GM13976 (cell line): ENCODE measurements at regions not wholly inside any gene's neighbourhood (a gene's known extent, or its start where the extent isn't known, plus 50 kb on each side); places are given as distances from the start of the nearest gene placed in this dataset.

ENCODE experiments used
- DNase-seq: peaks from one replicate; pipeline ENCODE4 v3.0.0; 2012; ENCODE audit warnings: low spot score
- in situ Hi-C: fragments of 300-500 bp; cut with MboI; formaldehyde crosslinking; loops from one replicate; pipeline ENCODE4 v1.12.0; 2022; ENCODE audit warnings: low sequenced_read_pairs, mixed read lengths, inconsistent platforms; ENCODE audit not compliant: unreplicated experiment
- TF ChIP-seq, protein P1 (sequence below): IDR thresholded peaks from 2 replicates; pipeline ENCODE4 v1.5.1; 2012; ENCODE audit warnings: borderline replicate concordance, mild to moderate bottlenecking; ENCODE audit not compliant: insufficient read depth; ENCODE audit errors: extremely low read depth, missing control alignments, control extremely low read depth

DNA sequence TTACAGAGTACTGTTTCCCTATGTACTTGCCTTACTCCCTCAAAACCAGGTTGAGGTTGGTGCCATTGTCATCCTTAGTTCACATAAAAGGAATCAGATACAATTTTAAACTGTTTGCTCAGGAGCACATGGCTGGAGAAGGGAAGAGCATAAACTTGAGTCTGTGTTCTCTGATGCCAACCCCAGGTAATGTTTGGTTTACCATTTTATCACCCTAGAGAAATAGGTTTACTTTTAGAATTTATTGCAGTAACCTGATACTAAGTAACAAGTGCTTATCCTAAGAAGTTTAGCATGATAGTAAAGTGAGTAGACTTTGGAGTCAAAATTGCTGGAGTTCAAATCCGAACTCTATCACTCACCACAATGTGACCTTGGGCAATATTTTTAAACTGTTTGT is 86.3 kb downstream of the RFPL4B start:
- TF ChIP-seq, protein P1, sequence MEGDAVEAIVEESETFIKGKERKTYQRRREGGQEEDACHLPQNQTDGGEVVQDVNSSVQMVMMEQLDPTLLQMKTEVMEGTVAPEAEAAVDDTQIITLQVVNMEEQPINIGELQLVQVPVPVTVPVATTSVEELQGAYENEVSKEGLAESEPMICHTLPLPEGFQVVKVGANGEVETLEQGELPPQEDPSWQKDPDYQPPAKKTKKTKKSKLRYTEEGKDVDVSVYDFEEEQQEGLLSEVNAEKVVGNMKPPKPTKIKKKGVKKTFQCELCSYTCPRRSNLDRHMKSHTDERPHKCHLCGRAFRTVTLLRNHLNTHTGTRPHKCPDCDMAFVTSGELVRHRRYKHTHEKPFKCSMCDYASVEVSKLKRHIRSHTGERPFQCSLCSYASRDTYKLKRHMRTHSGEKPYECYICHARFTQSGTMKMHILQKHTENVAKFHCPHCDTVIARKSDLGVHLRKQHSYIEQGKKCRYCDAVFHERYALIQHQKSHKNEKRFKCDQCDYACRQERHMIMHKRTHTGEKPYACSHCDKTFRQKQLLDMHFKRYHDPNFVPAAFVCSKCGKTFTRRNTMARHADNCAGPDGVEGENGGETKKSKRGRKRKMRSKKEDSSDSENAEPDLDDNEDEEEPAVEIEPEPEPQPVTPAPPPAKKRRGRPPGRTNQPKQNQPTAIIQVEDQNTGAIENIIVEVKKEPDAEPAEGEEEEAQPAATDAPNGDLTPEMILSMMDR: no peak
- in situ Hi-C loops: no loop called here
- no peak for DNase-seq

DNA sequence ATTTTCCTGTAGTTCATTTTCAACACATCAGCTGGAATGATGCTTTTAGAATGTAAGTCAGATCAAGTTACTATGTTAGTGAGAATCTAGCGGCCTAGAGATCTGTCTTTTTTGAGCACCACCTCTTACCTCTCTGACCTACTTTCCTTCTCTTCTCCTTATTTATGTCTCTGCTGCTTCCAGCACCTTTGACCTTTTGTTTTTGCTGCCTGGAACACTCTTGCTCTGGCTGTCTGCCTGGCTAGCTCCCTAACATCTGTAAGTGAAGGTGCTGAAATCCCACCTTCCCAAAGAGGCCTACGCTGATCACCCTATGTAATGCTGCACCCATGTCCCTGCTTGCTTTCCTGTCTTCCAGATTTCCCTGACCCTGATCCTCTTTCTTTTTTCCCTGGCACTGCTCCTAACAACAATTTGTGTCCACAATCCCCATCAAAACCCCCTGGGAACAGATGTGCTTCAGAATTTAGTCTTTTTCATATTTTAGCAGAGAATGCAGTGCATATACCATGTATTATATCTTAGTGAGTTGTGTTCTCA is 87.8 kb downstream of the RFPL4B start:
- TF ChIP-seq, protein P1: no peak
- no peak for DNase-seq
- in situ Hi-C loops: no loop called here

DNA sequence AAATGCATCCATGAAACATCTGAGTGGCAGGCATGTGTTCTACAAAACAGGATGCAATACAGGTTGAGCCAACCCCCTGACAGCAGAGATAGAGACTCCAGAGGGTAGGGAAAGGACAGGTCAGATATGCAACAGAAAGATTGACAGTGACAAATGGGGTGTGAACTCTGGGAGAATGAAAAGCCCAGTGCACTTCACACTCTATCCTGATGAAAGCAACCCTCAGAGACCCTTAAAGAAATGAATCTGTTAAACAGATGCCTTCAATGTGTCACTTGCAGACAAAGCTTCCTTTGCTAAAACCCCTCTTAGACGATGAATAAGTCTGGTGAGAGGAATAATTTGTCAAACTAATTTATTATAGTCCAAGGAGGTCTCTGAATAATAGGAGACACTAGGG is 89.9 kb downstream of the RFPL4B start:
- in situ Hi-C loops: no loop called here
- DNase-seq: no peak
- TF ChIP-seq, protein P1: no peak

DNA sequence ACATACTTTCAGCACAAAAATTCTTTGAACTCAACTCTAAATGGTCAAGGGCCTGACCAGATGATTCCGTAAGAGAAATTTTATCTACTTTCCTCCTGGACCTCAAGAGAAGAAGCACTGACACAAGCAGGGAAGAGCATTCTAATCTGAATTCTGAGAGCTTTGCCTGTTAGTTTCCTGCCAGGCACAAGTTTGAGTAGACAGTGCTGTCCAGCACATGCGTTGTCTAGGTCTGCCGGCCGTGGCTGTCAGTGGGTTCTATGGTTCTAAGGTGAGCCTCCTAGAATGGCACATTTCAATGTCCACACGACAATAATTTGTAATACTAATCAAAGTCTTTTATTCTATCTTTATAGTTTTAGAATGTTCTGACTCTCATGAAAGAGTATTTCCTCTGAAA is 91.9 kb downstream of the RFPL4B start:
- in situ Hi-C loops: no loop called here
- no peak for DNase-seq
- TF ChIP-seq, protein P1: no peak

DNA sequence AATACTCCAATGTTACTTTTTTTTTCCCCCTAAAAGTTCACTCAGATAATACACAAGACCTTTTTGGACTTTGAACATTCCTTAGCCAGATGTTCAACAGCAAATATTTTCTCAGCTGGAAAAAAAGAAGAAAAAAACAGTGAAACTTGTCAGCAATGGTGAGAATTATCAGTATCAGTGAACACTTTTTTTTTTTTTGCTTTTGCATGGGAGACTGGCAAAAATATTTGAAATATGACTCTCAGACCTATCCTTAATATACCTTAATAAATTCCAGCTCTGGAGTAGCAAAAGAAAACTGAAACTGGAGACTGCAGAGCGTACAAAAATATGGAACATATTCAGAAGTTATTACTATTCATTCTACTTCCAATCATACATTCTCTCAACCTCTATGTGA is 92.3 kb downstream of the RFPL4B start:
- in situ Hi-C loops: no loop called here
- TF ChIP-seq, protein P1: no peak
- no peak for DNase-seq

DNA sequence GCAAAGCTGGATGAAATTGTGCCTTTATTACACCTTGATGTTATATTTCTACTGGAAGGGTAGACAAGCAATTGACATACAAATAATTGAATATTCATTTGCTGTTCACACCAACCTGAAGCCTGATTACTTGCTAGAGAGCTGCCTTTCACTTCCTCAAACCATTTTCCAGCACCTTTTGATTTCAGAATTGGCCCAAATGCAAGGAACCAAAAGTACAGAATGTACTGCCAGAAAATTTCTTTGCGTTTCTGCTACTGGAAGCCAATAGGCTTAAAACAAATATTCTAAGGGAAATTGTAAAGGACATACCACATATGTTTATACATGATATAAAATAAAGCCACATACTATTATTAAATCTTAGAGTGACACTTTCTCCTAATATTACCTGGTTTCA is 94.5 kb downstream of the RFPL4B start:
- in situ Hi-C loops: no loop called here
- TF ChIP-seq, protein P1: no peak
- no peak for DNase-seq
